Ammon's horn (tissue), 1 donor: ENCODE measurements at regions not wholly inside any gene's neighbourhood (a gene's known extent, or its start where the extent isn't known, plus 50 kb on each side); places are given as distances from the start of the nearest gene placed in this dataset.

Source experiments
- DNase-seq: peaks from one replicate; pipeline ENCODE4 v3.0.0-alpha.2; 2016; ENCODE audit warnings: low spot score

- no peak for DNase-seq
Observed at GRCh38 chr9:84129529-84129928, 148.9 kb downstream of the RMI1 start.

- DNase-seq = no peak
Observed at GRCh38 chr9:84136119-84136868, 155.7 kb downstream of the RMI1 start.

- DNase-seq = no peak
Observed at GRCh38 chr9:84137968-84138367, 157.4 kb downstream of the RMI1 start.

GRCh38 chr9:84138541-84138940, 157.9 kb downstream of the RMI1 start:
- no peak for DNase-seq

- peak; percentile 62 for DNase-seq
Observed at GRCh38 chr9:84139296-84140070, 158.9 kb downstream of the RMI1 start.

GRCh38 chr9:84140535-84141101, 160.0 kb downstream of the RMI1 start:
- no peak for DNase-seq

- no peak for DNase-seq
Observed at GRCh38 chr9:84141741-84142370, 161.3 kb downstream of the RMI1 start.

GRCh38 chr9:84145031-84145430, 164.4 kb downstream of the RMI1 start:
- no peak for DNase-seq

- no peak for DNase-seq
Observed at GRCh38 chr9:84145780-84146179, 165.2 kb downstream of the RMI1 start.

- peak; percentile 18 for DNase-seq
Observed at GRCh38 chr9:84146893-84147710, 166.5 kb downstream of the RMI1 start.

GRCh38 chr9:84151236-84151635, 170.6 kb downstream of the RMI1 start:
- DNase-seq = no peak

- no peak for DNase-seq
Observed at GRCh38 chr9:84151640-84152039, 171.0 kb downstream of the RMI1 start.

- no peak for DNase-seq
Observed at GRCh38 chr9:84152204-84152603, 171.6 kb downstream of the RMI1 start.

- DNase-seq = no peak
Observed at GRCh38 chr9:84153885-84154284, 173.3 kb downstream of the RMI1 start.

- no peak for DNase-seq
Observed at GRCh38 chr9:84154320-84154719, 173.7 kb downstream of the RMI1 start.

- no peak for DNase-seq
Observed at GRCh38 chr9:84163052-84163650, 177.4 kb downstream of the SLC28A3 start.

- DNase-seq = no peak
Observed at GRCh38 chr9:84166891-84167290, 173.7 kb downstream of the SLC28A3 start.

- DNase-seq = no peak
Observed at GRCh38 chr9:84169240-84169639, 171.3 kb downstream of the SLC28A3 start.

GRCh38 chr9:84170521-84171141, 169.9 kb downstream of the SLC28A3 start:
- peak; percentile 14 for DNase-seq

GRCh38 chr9:84173961-84174360, 166.6 kb downstream of the SLC28A3 start:
- DNase-seq = no peak

- no peak for DNase-seq
Observed at GRCh38 chr9:84174486-84174885, 166.1 kb downstream of the SLC28A3 start.
